ENCODE measurements at regions not wholly inside any gene's neighbourhood (a gene's known extent, or its start where the extent isn't known, plus 50 kb on each side); places are given as distances from the start of the nearest gene placed in this dataset.

- TF ChIP-seq EZH2 (IDR thresholded peaks at IDR 0.05) (no peak), POLR2AphosphoS5 (IDR thresholded peaks at IDR 0.05; ENCODE audit: borderline replicate concordance, low read depth, low read length) (no peak), FOXP2 (optimal IDR thresholded peaks at IDR 0.05; ENCODE audit: control extremely low read depth, extremely low read length, insufficient read depth) (no peak)
Measured at GRCh38 chr13:108383667-108384066, 114.1 kb downstream of the TNFSF13B start.

Measured in SK-N-MC (cell line).